CD14-positive monocyte (primary cell): ENCODE measurements at regions not wholly inside any gene's neighbourhood (a gene's known extent, or its start where the extent isn't known, plus 50 kb on each side); places are given as distances from the start of the nearest gene placed in this dataset.

Source experiments
- DNase-seq, 3 donors: peaks; one replicate each; pipeline ENCODE4 v3.0.0-alpha.2; 2011 to 2022
- H2AFZ ChIP-seq: 2 replicates; pipeline ENCODE4 v1.6.0; 2012; ENCODE audit warnings: mild to moderate bottlenecking, low read depth, low read length, inconsistent platforms; ENCODE audit not compliant: insufficient read depth, poor library complexity, severe bottlenecking
- H3K27ac ChIP-seq, 2 donors: 1 replicate in 1 of 2; 2 replicates in 1 of 2; pipeline ENCODE4 v1.5.1; 2012 to 2013; ENCODE audit warnings: low read length in 2 of 2, control low read depth in 1 of 2, inconsistent platforms in 1 of 2, low read depth in 1 of 2, mild to moderate bottlenecking in 1 of 2
- H3K27me3 ChIP-seq, 2 donors: one replicate each; pipeline versions ENCODE4 v1.6.0 to v1.6.1; 2011 to 2013; ENCODE audit warnings: low read length in 2 of 2; ENCODE audit not compliant: control insufficient read depth in 2 of 2, insufficient read depth in 2 of 2
- H3K36me3 ChIP-seq, 2 donors: replicated peaks in 1 of 2; 1 replicate in 1 of 2; 2 replicates in 1 of 2; pipeline versions ENCODE4 v1.5.1 to v1.6.1; 2012 to 2013; ENCODE audit warnings: low read length in 2 of 2, control low read depth in 1 of 2, inconsistent platforms in 1 of 2, mild to moderate bottlenecking in 1 of 2; ENCODE audit not compliant: insufficient read depth in 2 of 2, control insufficient read depth in 1 of 2
- H3K4me1 ChIP-seq, 2 donors: 1 replicate in 1 of 2; 2 replicates in 1 of 2; pipeline versions ENCODE4 v1.5.1 to v1.6.1; 2012 to 2013; ENCODE audit warnings: low read length in 2 of 2, control low read depth in 1 of 2, inconsistent platforms in 1 of 2, mild to moderate bottlenecking in 1 of 2, moderate library complexity in 1 of 2; ENCODE audit not compliant: insufficient read depth in 2 of 2, control insufficient read depth in 1 of 2
- H3K4me2 ChIP-seq: replicated peaks from 2 replicates; pipeline ENCODE3; 2012; ENCODE audit warnings: low read length, moderate library complexity, mild to moderate bottlenecking; ENCODE audit not compliant: poor library complexity, severe bottlenecking; ENCODE audit errors: extremely low read depth
- H3K4me3 ChIP-seq, 3 experiments: fragments of 200-600 bp in 1 of 3; sonication (generic) in 1 of 3; replicated peaks in 1 of 3; 1 replicate in 2 of 3; 2 replicates in 1 of 3; pipeline ENCODE4 v1.5.1; 2011 to 2013; ENCODE audit warnings: low read length in 3 of 3, mild to moderate bottlenecking in 3 of 3, control low read depth in 2 of 3, low read depth in 2 of 3, inconsistent platforms in 1 of 3, moderate library complexity in 1 of 3
- H3K79me2 ChIP-seq: 2 replicates; pipeline ENCODE4 v1.6.0; 2012; ENCODE audit warnings: mild to moderate bottlenecking, control low read depth, inconsistent platforms, low read length, moderate library complexity; ENCODE audit not compliant: insufficient read depth
- H3K9ac ChIP-seq: 2 replicates; pipeline ENCODE4 v1.6.0; 2017; ENCODE audit warnings: low read length, mild to moderate bottlenecking; ENCODE audit not compliant: insufficient read depth, poor library complexity, severe bottlenecking
- H3K9me3 ChIP-seq, 2 donors: replicated peaks in 1 of 2; 1 replicate in 1 of 2; 2 replicates in 1 of 2; pipeline versions ENCODE4 v1.5.1 to v1.6.1; 2012 to 2013; ENCODE audit warnings: low read length in 2 of 2, control low read depth in 1 of 2; ENCODE audit not compliant: control insufficient read depth in 1 of 2, insufficient read depth in 1 of 2
- H4K20me1 ChIP-seq: 2 replicates; pipeline ENCODE4 v1.6.0; 2012; ENCODE audit warnings: mild to moderate bottlenecking, low read length, control low read depth, moderate library complexity; ENCODE audit not compliant: insufficient read depth
- H3K27ac Mint-ChIP-seq, 7 donors: one replicate each; pipeline ENCODE4 v1.8.0; 2020; ENCODE audit warnings: mild to moderate bottlenecking in 7 of 7, mixed read lengths in 7 of 7, moderate library complexity in 6 of 7, inconsistent platforms in 2 of 7
- H3K27me3 Mint-ChIP-seq, 3 donors: one replicate each; pipeline ENCODE4 v1.8.0; 2021 to 2022; ENCODE audit warnings: low read depth in 3 of 3, mild to moderate bottlenecking in 3 of 3, mixed read lengths in 3 of 3, moderate library complexity in 3 of 3, inconsistent platforms in 1 of 3
- H3K36me3 Mint-ChIP-seq, 2 donors: one replicate each; pipeline ENCODE4 v1.8.0; 2020; ENCODE audit warnings: mixed read lengths in 2 of 2, inconsistent platforms in 1 of 2, mild to moderate bottlenecking in 1 of 2
- H3K4me1 Mint-ChIP-seq: one replicate; pipeline ENCODE4 v1.8.0; 2020; ENCODE audit warnings: mild to moderate bottlenecking, mixed read lengths
- H3K4me3 Mint-ChIP-seq, 2 donors: one replicate each; pipeline ENCODE4 v1.8.0; 2020; ENCODE audit warnings: mild to moderate bottlenecking in 2 of 2, mixed read lengths in 2 of 2, moderate library complexity in 1 of 2
- H3K9me3 Mint-ChIP-seq, 7 donors: one replicate each; pipeline ENCODE4 v1.8.0; 2020 to 2022; ENCODE audit warnings: mixed read lengths in 7 of 7, mild to moderate bottlenecking in 6 of 7, moderate library complexity in 6 of 7, inconsistent platforms in 2 of 7
- WGBS: methylation state at CpG from one replicate; pipeline ENCODE4 v1.1.5; 2013; ENCODE audit warnings: missing lambda C conversion rate; ENCODE audit not compliant: insufficient coverage; 5-methylcytosine and 5-hydroxymethylcytosine counted together
- intact Hi-C, 2 donors: fragments of 100-400 bp; cut with micrococcal nuclease; formaldehyde crosslinking; loops; one replicate each; pipeline versions ENCODE4 v1.15.0 to v1.15.1; 2023
- TF ChIP-seq, protein P1 (sequence below): fragments of 200-600 bp; IDR thresholded peaks from one replicate; pipeline ENCODE4 v1.8.0; 2022; ENCODE audit warnings: antibody characterized with exemption, mild to moderate bottlenecking

DNA sequence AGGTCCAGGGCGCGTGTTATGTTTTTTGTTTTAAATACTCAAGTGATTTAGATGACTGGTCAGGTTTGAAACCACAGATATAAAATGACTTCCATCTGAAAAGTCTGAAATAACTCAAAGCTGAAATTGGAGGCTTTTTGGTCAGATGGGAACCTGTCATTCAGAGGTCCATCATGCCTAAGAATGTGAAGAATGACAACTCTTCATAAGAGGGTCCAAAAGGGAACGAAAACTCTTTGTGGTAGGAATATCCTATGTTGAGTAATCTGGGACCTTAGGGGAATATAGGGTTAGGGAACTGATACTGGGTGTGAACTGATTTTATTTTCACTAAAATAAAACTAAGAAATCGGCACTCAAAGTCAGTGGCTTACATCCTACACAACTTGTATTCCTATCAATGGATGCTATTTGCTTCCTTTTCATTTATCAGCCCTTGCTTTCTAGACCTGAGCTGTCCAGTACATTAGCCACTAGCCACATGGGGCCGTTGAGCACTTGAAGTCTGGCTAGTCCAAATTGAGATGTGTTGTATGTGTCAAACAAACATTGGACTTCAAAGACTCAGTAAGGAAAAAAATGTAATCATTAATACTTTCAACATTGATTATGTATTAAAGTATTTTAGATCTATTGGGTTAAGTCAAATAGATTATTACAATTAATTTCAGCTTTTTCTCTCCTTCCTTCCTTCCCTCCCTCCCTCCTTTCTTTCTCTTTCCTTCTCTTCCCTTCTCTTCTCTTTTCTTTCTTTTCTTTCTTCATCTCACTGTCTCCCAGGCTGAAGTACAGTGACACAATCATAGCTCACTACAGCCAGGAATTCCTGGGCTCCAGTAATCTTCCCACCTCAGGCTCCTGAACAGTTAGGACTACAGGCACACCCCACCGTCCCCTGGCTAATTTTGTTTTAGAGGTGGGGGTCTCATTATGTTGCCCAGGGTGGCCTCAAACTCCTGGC is 56.5 kb upstream of the KDM7A start:
- H3K4me3 Mint-ChIP-seq: peak overlapping the region; percentile 95 to 98
- peak overlapping the region; percentile 77 for H3K9ac ChIP-seq
- peak overlapping the region; percentile 91 to 92 for H3K27ac ChIP-seq
- H3K36me3 ChIP-seq: no peaks in the 10 kb centered on the region
- H3K4me3 ChIP-seq: peak overlapping the region in 1 of 3 experiments; percentile 82
- H2AFZ ChIP-seq: no peak overlapping the region
- peaks cover 0 to 1% (median 0%) of the 10 kb centered on the region in 7 donors for H3K9me3 Mint-ChIP-seq
- peaks cover 0 to 14% (median 9%) of the 10 kb centered on the region in 3 donors for H3K27me3 Mint-ChIP-seq
- TF ChIP-seq, protein P1, sequence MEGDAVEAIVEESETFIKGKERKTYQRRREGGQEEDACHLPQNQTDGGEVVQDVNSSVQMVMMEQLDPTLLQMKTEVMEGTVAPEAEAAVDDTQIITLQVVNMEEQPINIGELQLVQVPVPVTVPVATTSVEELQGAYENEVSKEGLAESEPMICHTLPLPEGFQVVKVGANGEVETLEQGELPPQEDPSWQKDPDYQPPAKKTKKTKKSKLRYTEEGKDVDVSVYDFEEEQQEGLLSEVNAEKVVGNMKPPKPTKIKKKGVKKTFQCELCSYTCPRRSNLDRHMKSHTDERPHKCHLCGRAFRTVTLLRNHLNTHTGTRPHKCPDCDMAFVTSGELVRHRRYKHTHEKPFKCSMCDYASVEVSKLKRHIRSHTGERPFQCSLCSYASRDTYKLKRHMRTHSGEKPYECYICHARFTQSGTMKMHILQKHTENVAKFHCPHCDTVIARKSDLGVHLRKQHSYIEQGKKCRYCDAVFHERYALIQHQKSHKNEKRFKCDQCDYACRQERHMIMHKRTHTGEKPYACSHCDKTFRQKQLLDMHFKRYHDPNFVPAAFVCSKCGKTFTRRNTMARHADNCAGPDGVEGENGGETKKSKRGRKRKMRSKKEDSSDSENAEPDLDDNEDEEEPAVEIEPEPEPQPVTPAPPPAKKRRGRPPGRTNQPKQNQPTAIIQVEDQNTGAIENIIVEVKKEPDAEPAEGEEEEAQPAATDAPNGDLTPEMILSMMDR: no peak
- peaks cover 0 to 7% of the 10 kb centered on the region in 2 donors for H3K27me3 ChIP-seq
- H3K36me3 Mint-ChIP-seq: peaks cover 0 to 5% of the 10 kb centered on the region in 2 donors
- DNase-seq: peak in 2 of 3 donors; percentile 82 to 91
- peaks cover 54% of the 10 kb centered on the region for H3K4me1 Mint-ChIP-seq
- intact Hi-C loops: loop anchor here (1.0 to 5.0 kb wide), 4 partner anchors 19 to 84 kb away; partner anchors contain the start of gene KDM7A (in 2 of the 2)
- peak overlapping the region; percentile 93 to 99 (median 96) for H3K27ac Mint-ChIP-seq
- no peaks in the 10 kb centered on the region for H4K20me1 ChIP-seq
- H3K4me1 ChIP-seq: peaks cover 56 to 76% of the 10 kb centered on the region in 2 donors
- no peaks in the 10 kb centered on the region for H3K79me2 ChIP-seq
- peak overlapping the region; percentile 90 for H3K4me2 ChIP-seq
- no peaks in the 10 kb centered on the region for H3K9me3 ChIP-seq
- WGBS: 0% methylated on average over 1 of the region's 6 CpGs

DNA sequence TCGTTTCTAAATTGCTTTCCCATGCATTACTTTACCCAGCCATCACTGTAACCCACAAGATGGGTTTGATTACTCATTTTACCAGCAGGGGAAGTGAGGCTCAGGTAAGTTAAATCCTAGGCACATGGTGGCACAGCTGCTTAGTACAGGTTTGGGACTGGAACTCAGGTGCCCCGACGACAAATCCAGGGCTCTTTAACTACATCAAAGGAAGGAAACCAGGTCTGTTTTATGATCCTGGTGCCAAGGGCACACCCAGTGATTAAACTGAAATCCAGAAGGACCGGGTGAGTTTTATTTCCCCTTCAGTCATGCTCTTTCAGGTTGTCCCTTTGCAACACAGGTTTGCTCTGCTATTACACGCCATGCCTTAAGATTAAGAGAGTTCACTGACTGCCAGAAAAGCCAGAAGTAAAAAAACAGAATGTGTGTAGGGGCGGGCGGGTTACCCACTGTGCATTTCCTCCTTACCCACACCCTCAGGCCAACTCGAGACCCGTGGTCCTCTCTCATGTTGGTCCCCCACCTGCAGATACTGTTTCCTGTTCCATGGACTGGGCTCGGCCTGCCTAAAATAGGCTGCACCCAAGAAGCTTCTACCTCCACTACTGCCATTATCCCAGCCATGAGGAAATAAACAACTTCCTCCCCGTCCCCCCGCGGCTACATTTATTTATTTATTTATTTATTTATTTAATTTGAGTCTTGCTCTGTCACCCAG is 55.1 kb upstream of the KDM7A start:
- Histone ChIP-seq H3K9ac (peak overlapping the region; percentile 77), H2AFZ (peak overlapping the region; percentile 90)
- intact Hi-C loops: loop anchor here (1.0 to 5.0 kb wide), 4 partner anchors 20 to 85 kb away; partner anchors contain the start of gene KDM7A (in 2 of the 2)

More for the DNA sequence above, 55.1 kb upstream of the KDM7A start:
- TF ChIP-seq, protein P1: no peak
- peak overlapping the region; percentile 90 for H3K4me2 ChIP-seq
- 5% methylated on average over 5 of the region's 13 CpGs for WGBS
- H3K4me3 Mint-ChIP-seq: peak overlapping the region; percentile 95 to 98
- H3K4me3 ChIP-seq: peak overlapping the region; percentile 49 to 82 (median 68)
- no peaks in the 10 kb centered on the region for H3K36me3 ChIP-seq
- H3K4me1 ChIP-seq: peaks cover 56 to 75% of the 10 kb centered on the region in 2 donors
- H3K27ac ChIP-seq: peak overlapping the region; percentile 91 to 92
- peaks cover 50% of the 10 kb centered on the region for H3K4me1 Mint-ChIP-seq
- H3K9me3 ChIP-seq: no peaks in the 10 kb centered on the region
- H3K9me3 Mint-ChIP-seq: peaks cover 0 to 1% (median 0%) of the 10 kb centered on the region in 7 donors
- peak overlapping the region; percentile 93 to 99 (median 96) for H3K27ac Mint-ChIP-seq
- H4K20me1 ChIP-seq: no peaks in the 10 kb centered on the region
- peaks cover 0 to 5% of the 10 kb centered on the region in 2 donors for H3K36me3 Mint-ChIP-seq
- peaks cover 5 to 18% (median 16%) of the 10 kb centered on the region in 3 donors for H3K27me3 Mint-ChIP-seq
- H3K79me2 ChIP-seq: no peaks in the 10 kb centered on the region
- H3K27me3 ChIP-seq: peaks cover 0 to 14% of the 10 kb centered on the region in 2 donors
- peak; percentile 44 to 75 (median 47) for DNase-seq
